GM12878 (cell line): ENCODE measurements at regions not wholly inside any gene's neighbourhood (a gene's known extent, or its start where the extent isn't known, plus 50 kb on each side); places are given as distances from the start of the nearest gene placed in this dataset.

Source experiments
- ATAC-seq: fragments of 200-7000 bp; cut with Tn5 transposase; 3 replicates; pipeline ENCODE4 v1.9.1; 2020; ENCODE audit warnings: mild to moderate bottlenecking, moderate library complexity
- BruUV-seq: library from RNA; stranded (reverse); fragments of 400-500 nt; replicated peaks from 2 replicates; lab custom pipeline; 2021; lab: Mats Ljungman, UMichigan
- CTCF ChIA-PET: fragments of 300-600 bp; sonication (Branson Sonifier 250); formaldehyde crosslinking; extraction: SDS; loops from one replicate; lab custom pipeline; 2021; ENCODE audit warnings: inconsistent platforms; lab: Yijun Ruan, JAX
- POLR2A ChIA-PET: fragments of 350-600 bp; formaldehyde crosslinking; extraction: SDS; loops from one replicate; lab custom pipeline; 2021; ENCODE audit warnings: inconsistent platforms; lab: Charles Lee
- RAD21 ChIA-PET: fragments of 300-600 bp; sonication (Branson Sonifier 250); formaldehyde crosslinking; loops from one replicate; lab custom pipeline; 2023; ENCODE audit warnings: antibody characterized with exemption; ENCODE audit not compliant: unreplicated experiment; lab: Charles Lee
- SMC1A ChIA-PET: fragments of 300-600 bp; sonication (Branson Sonifier 250); formaldehyde crosslinking; loops from one replicate; lab custom pipeline; 2023; ENCODE audit not compliant: unreplicated experiment, uncharacterized antibody; lab: Charles Lee
- DNase-seq: peaks from one replicate; pipeline ENCODE4 v3.0.0-alpha.2; 2011; ENCODE audit warnings: low read depth, low spot score
- FAIRE-seq: peaks from 3 replicates; lab custom pipeline; 2011; peaks lifted over from hg19 to GRCh38; lab: Jason Lieb, UNC
- H2AFZ ChIP-seq: 2 replicates; pipeline ENCODE4 v1.6.0; 2011; ENCODE audit warnings: low read depth, low read length, control low read depth; ENCODE audit not compliant: control insufficient read depth
- H3K27ac ChIP-seq: 2 replicates; pipeline ENCODE4 v1.5.1; 2011; ENCODE audit warnings: control low read depth; ENCODE audit not compliant: control insufficient read depth, insufficient read depth
- H3K27me3 ChIP-seq, 2 experiments: replicated peaks in 1 of 2; 2 replicates each; pipeline versions ENCODE4 v1.6.0 to v1.6.1; 2011; ENCODE audit warnings: low read length in 1 of 2; ENCODE audit not compliant: control insufficient read depth in 2 of 2, insufficient read depth in 2 of 2
- H3K36me3 ChIP-seq, 2 experiments: 2 replicates each; pipeline ENCODE4 v1.5.1; 2011; ENCODE audit warnings: low read length in 1 of 2; ENCODE audit not compliant: control insufficient read depth in 2 of 2, insufficient read depth in 2 of 2
- H3K4me1 ChIP-seq: 2 replicates; pipeline ENCODE4 v1.6.1; 2011; ENCODE audit warnings: mild to moderate bottlenecking, low read length, moderate library complexity, mixed read lengths; ENCODE audit not compliant: control insufficient read depth, insufficient read depth
- H3K4me2 ChIP-seq: 2 replicates; pipeline ENCODE4 v1.6.0; 2011; ENCODE audit warnings: control low read depth; ENCODE audit not compliant: control insufficient read depth, insufficient read depth
- H3K4me3 ChIP-seq: fragments of 200-600 bp; sonication (generic); 2 replicates; pipeline ENCODE4 v1.5.1; 2016
- H3K79me2 ChIP-seq: 2 replicates; pipeline ENCODE4 v1.6.0; 2011; ENCODE audit warnings: low read length; ENCODE audit not compliant: control insufficient read depth, insufficient read depth
- H3K9ac ChIP-seq: 2 replicates; pipeline ENCODE4 v1.8.0; 2011; ENCODE audit warnings: low read length, control low read depth, mixed read lengths; ENCODE audit not compliant: control insufficient read depth, insufficient read depth
- H3K9me3 ChIP-seq: replicated peaks from 3 replicates; pipeline ENCODE4 v1.5.1; 2011; ENCODE audit warnings: mild to moderate bottlenecking, low read length; ENCODE audit not compliant: control insufficient read depth, insufficient read depth
- H4K20me1 ChIP-seq: 2 replicates; pipeline ENCODE4 v1.6.0; 2011; ENCODE audit not compliant: control insufficient read depth, insufficient read depth
- DPF2 ChIP-seq: fragments of 450-650 bp; IDR thresholded peaks from 2 replicates; pipeline ENCODE4 v1.6.1; 2017; ENCODE audit warnings: mild to moderate bottlenecking
- KDM1A ChIP-seq: fragments of 200-600 bp; sonication (generic); IDR thresholded peaks from 2 replicates; pipeline ENCODE4 v1.6.1; 2016; ENCODE audit warnings: borderline replicate concordance
- RAD51 ChIP-seq: fragments of 450-650 bp; IDR thresholded peaks from 2 replicates; pipeline ENCODE4 v1.6.1; 2016; ENCODE audit warnings: moderate library complexity, mild to moderate bottlenecking, inconsistent platforms
- SIN3A ChIP-seq: IDR thresholded peaks from 2 replicates; pipeline ENCODE4 v1.6.1; 2012; ENCODE audit warnings: low read depth, low read length, improper control_type of control experiment
- SMAD5 ChIP-seq: IDR thresholded peaks from 2 replicates; pipeline ENCODE4 v1.6.1; 2016; ENCODE audit warnings: antibody characterized with exemption, low read depth
- SMC3 ChIP-seq: IDR thresholded peaks from 2 replicates; pipeline ENCODE4 v1.6.1; 2011; ENCODE audit warnings: low read length, improper control_type of control experiment, borderline replicate concordance
- SPI1 ChIP-seq: IDR thresholded peaks from 2 replicates; pipeline ENCODE4 v1.6.1; 2011; ENCODE audit warnings: low read depth, mild to moderate bottlenecking, low read length, moderate library complexity, borderline replicate concordance; ENCODE audit not compliant: insufficient read depth
- TBL1XR1 ChIP-seq: IDR thresholded peaks from 2 replicates; pipeline ENCODE4 v1.6.1; 2012; ENCODE audit warnings: low read depth, low read length, improper control_type of control experiment
- YBX1 ChIP-seq: fragments of 450-650 bp; IDR thresholded peaks from 2 replicates; pipeline ENCODE4 v1.6.1; 2016; ENCODE audit warnings: antibody characterized with exemption
- ZSCAN29 ChIP-seq: fragments of 450-650 bp; IDR thresholded peaks from 2 replicates; pipeline ENCODE4 v1.6.1; 2017; ENCODE audit warnings: mild to moderate bottlenecking, moderate library complexity
- WGBS: methylation state at CpG from one replicate; pipeline ENCODE4 v1.1.6; 2016; ENCODE audit warnings: low lambda C conversion rate; ENCODE audit not compliant: insufficient replicate concordance, insufficient coverage; ENCODE audit errors: missing lambda C conversion rate; 5-methylcytosine and 5-hydroxymethylcytosine counted together
- in situ Hi-C: fragments of 300-500 bp; cut with MboI; formaldehyde crosslinking; loops from 9 replicates; pipeline ENCODE4 v1.14.3; 2018; ENCODE audit warnings: mixed read lengths
- intact Hi-C: fragments of 100-400 bp; cut with micrococcal nuclease; formaldehyde crosslinking; loops from one replicate; pipeline ENCODE4 v1.14.2; 2022; ENCODE audit not compliant: unreplicated experiment

GRCh38 chr1:219500327-219500897, 112.5 kb downstream of the ZC3H11B start:
- no peak for FAIRE-seq
- no peak for DNase-seq
- no peak overlapping the region for H3K27ac ChIP-seq
- H3K4me3 ChIP-seq = no peak overlapping the region
- ChIA-PET POLR2A (no interaction called here), RAD21 (no interaction called here), SMC1A (no interaction called here), CTCF (no interaction called here)
- WGBS = 66% methylated on average over 6 of the region's 6 CpGs
- no peaks in the 10 kb centered on the region for H3K79me2 ChIP-seq
- no peak overlapping the region for H2AFZ ChIP-seq
- H3K4me1 ChIP-seq = no peaks in the 10 kb centered on the region
- intact Hi-C loops (no loop called here), in situ Hi-C loops (no loop called here)
- no peak overlapping the region for H3K9ac ChIP-seq
- no peak overlapping the region for H3K4me2 ChIP-seq
- no peaks in the 10 kb centered on the region for H3K9me3 ChIP-seq
- no TSS peak for BruUV-seq
- ATAC-seq = no peak
- no peaks in the 10 kb centered on the region for H3K36me3 ChIP-seq
- no peaks in the 10 kb centered on the region for H4K20me1 ChIP-seq
- TF ChIP-seq SMAD5 (no peak), KDM1A (no peak)
- H3K27me3 ChIP-seq = no peaks in the 10 kb centered on the region

DNA sequence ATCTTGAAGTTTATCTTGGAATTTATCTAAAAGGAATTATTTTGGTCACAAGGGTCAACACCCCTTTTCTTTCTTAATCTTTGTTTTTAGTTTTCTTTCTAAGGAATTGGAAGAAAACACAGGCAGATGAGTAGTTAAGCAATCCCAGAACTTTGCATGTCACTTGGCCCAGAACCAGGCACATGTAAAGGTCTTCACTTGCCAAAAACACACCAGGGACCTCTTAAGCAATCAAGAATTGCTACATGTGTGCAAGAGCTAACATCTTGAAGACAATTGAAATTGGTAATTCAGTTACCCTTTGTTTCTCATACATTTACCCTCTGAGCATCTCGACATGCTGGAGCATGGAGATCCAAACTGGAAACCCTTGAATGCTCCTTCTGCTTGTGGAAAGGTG, 114.2 kb downstream of the ZC3H11B start:
- H3K79me2 ChIP-seq = no peaks in the 10 kb centered on the region
- DNase-seq = no peak
- TF ChIP-seq DPF2 = no peak
- TF ChIP-seq ZSCAN29 = no peak
- no peak for TF ChIP-seq SMC3
- TF ChIP-seq SPI1 = no peak
- TF ChIP-seq TBL1XR1 = no peak
- TF ChIP-seq SIN3A = no peak
- TF ChIP-seq YBX1 = no peak
- no peak for TF ChIP-seq RAD51
- SMC1A ChIA-PET = no interaction called here
- no peaks in the 10 kb centered on the region for H3K36me3 ChIP-seq
- no peaks in the 10 kb centered on the region for H4K20me1 ChIP-seq
- CTCF ChIA-PET = interaction anchor here (0.9 kb wide), 1 partner anchor 16 kb away, joined by 3 read pairs; no protein-coding TSS in a partner anchor
- ATAC-seq = no peak
- no peak overlapping the region for H3K27ac ChIP-seq
- H3K4me1 ChIP-seq = no peaks in the 10 kb centered on the region
- RAD21 ChIA-PET = no interaction called here
- H3K4me3 ChIP-seq = no peak overlapping the region
- H2AFZ ChIP-seq = no peak overlapping the region
- no peaks in the 10 kb centered on the region for H3K27me3 ChIP-seq
- no TSS peak for BruUV-seq
- in situ Hi-C loops = no loop called here
- H3K9me3 ChIP-seq = no peaks in the 10 kb centered on the region
- no peak for FAIRE-seq
- no peak overlapping the region for H3K9ac ChIP-seq
- intact Hi-C loops = no loop called here
- no peak overlapping the region for H3K4me2 ChIP-seq
- WGBS = 84% methylated on average over 1 of the region's 1 CpG
- POLR2A ChIA-PET = no interaction called here
